GM19452 (cell line): ENCODE measurements at regions not wholly inside any gene's neighbourhood (a gene's known extent, or its start where the extent isn't known, plus 50 kb on each side); places are given as distances from the start of the nearest gene placed in this dataset.

Source experiments
- ATAC-seq: cut with Tn5 transposase; IDR thresholded peaks from one replicate; pipeline ENCODE4 v1.9.1; 2021; ENCODE audit not compliant: unreplicated experiment

DNA sequence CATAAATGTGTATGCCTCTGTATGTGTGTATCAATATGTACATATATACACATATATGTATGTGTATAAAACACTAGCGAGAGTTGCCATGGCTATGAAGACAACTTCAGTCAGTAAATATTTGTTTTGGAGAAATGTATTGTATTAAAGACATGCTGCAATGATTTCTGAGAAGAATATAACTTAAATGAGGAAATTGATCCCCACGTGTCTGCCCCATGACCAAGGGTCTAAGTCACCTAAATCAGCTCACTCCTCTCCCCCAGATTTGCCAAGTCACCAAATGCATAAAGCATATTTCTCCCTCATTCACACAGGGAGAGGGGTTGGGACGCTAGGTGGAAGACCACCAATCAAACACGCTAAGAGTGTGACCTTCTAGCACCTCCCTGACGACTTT lies 58.3 kb upstream of the LYST start:
- no peak for ATAC-seq

DNA sequence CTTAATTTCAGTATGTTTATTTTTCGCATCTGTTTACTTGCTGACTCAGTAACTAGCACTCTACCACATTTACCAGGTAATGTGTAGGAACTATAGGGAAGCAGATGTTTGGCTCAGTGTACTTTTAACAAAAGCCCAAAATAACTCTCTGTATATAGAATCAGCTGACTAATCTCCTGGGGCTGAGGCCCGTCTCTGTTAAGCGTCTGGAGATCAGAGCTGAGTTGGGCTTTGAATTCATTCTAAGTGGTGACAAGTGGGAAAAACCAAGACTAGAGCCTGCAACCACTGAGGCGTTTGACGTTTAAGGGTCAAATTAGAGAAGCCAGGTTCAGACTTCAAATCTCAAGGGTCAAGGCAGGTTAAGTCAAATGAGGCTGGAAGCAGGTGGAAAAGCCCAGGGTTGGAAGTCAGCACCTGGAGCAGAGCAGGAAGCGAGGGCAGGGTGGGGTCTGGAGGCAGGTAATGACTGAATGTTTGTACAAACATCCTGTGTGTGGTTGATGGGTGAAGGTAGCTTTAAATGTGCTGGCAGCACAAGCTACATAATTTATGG lies 56.8 kb upstream of the LYST start:
- ATAC-seq = no peak

DNA sequence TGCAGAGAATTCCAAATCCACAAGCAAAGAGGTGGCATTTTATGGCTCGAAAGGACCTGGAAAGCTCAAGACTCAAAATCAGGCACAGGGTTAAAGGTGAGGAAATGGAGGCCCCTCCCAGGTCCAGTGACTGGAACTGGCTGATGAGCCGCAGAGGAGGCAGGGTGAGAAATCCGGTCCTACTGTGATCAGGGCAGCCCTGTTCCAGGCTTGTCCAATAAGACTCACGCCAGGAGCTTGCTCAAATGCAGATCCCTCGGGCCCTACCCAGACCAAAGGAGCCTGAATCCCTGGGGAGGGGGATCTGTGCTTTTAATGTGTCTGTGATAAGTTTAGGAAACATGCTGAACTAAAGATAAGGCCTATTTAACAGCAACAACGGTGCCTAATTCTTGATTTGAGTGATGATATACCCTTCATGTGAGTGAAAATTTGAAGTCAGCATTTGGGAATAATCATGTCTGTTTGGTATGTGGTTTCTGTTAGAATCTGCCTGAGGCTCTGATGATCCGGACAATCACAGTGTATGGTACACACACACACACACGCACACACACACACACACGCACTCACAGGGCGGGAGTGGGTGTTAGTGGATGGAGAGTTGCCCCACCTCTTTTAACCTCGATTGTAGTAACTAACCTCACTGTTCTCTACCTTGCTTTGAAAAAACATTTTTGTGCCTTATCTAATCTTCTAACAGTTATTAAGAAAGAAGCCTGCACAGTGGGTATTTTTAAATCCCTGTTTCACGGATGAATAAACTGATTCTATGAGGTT lies 54.1 kb upstream of the LYST start:
- ATAC-seq = no peak

DNA sequence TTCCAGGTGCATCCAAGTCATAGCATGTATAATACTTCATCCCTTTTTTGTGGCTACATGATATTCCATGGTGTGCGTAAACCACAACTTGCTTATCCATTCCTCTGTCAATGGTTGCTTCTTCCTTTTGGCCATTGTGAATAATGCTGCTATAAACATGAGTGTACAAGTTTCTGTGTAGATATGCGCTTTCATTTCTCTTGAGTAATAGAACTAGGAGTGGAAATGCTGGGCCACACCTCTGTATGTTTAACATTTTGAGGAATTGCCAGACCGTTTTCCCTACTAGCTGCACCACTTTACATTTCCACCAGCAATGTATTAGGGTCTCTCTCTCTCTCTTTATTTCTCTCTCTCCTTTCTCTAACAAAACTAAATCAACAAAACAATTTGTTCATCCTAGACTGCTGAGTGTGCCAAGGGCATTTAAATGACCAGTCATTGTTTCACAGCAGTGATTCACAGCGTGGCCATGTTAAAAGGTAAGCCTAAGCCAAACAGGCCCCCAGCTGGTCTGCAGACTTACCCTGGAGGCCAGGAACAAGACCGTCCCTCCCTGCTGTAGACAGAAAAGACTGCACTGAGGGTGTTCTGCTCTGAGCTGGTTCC lies 53.2 kb upstream of the LYST start:
- ATAC-seq = no peak

DNA sequence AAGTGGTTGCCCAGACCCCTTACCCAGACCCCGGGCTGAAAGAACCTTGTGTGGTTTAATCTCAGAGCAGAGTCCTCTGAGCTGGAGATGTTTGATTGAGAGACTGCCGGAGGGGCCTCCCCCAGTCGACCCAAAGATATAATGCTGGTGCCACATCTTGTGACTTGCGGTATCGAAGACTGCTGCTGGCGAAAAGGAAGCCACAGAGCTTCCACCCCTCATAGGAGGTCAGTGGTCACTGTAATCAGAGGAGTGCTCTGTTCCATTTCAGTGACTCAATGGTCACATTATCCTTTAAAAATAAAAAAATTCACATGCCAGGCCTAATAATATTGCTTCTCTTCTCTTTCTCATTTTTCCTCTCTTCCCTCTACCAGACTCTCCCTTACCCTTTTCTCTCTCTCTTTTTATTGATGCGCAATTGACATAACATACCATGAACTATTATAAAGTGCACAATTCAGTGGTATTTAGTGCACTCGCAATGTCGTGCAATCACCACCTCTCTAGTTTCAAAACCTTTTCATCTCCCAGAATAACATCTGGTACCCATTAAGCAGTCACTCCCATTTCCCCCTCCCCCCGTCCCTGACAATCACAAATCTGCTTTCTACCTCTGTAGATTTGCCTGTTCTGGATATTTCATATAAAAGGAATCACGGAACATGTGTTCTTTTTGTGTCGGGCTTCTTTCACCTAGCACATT lies 52.6 kb upstream of the LYST start:
- ATAC-seq = no peak

DNA sequence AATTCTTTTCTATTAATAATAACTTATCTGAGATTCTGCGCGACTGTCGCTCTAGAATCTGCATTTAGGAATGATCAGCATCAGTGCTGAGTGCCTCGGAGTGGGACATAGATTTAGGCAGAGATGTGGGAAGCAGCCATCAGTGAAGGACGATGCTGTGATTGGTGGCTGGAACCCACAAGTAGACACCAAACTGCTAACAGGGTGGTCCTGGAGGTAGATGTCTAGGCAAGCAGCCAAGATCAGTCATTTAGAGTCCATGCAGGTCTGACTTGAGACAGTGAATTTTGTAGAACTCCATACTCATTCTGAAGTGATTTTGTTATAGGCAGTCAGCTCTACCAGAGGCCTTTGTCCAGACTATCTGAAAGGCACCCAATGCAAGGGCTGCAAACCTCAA lies 51.8 kb upstream of the LYST start:
- ATAC-seq = no peak

DNA sequence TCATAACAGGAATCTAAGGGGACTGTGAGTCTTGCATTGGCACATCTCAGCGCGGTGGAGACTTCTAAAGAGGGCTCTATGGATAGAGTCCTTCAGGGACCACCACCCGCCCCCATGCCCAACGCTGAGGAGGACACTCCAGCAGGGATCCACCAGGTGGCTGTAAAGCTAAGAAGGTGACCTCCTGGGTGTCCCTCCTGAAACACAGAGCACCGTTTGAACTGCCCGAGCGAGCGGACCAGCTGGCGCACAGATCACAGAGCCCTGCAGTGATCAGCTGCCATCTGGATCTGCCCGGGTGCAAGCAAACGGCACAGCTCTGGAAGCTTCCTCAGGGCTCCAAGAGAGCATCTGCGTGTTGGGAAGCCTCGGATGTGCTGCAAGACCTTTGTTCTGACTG lies 51.3 kb upstream of the LYST start:
- no peak for ATAC-seq

DNA sequence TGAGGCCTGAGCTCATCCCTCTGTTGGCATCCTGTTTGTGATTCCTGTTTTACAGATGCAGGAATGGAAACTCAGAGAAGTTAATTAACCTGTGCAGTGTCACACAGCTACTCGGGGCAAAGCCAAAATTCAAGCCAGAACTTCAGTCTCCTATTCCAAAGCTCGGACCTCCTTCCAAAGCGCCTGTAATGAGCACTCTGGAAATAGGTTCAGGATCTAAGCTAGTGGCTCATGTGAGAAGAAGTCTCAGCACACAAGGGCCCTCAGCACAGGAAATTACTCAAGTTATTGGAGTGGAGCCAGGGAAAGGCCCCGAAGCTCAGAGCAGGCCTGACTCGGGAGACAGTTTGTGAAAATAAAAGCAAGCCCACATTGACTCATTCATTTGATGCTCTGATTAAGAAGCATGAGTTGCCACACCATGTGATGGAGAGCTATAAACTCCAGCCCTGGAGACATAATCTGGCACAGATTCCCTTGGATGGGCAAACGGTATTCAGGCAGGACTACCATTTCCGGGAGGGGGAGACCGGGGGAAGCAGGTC lies 50.6 kb upstream of the LYST start:
- ATAC-seq = peak; percentile 88
